CD8-positive, alpha-beta memory T cell (primary cell): ENCODE measurements at regions not wholly inside any gene's neighbourhood (a gene's known extent, or its start where the extent isn't known, plus 50 kb on each side); places are given as distances from the start of the nearest gene placed in this dataset.

Experiments used
- CTCF ChIA-PET: fragments of 350-600 bp; sonication (Branson Sonifier 250); formaldehyde crosslinking; loops from one replicate; lab custom pipeline; 2021; ENCODE audit warnings: antibody characterized with exemption; lab: Charles Lee
- POLR2A ChIA-PET: fragments of 350-600 bp; sonication (Branson Sonifier 250); formaldehyde crosslinking; loops from one replicate; lab custom pipeline; 2021; ENCODE audit warnings: antibody characterized with exemption; lab: Charles Lee
- DNase-seq, 5 donors: peaks; one replicate each; pipeline versions ENCODE4 v3.0.0 to v3.0.0-alpha.2; 2020 to 2022; ENCODE audit warnings: mixed read lengths in 1 of 5
- H3K27ac ChIP-seq: one replicate; pipeline ENCODE4 v1.7.0; 2013; ENCODE audit warnings: low read depth, mild to moderate bottlenecking, low read length, moderate library complexity
- H3K27me3 ChIP-seq: 2 replicates; pipeline ENCODE4 v1.7.0; 2013; ENCODE audit warnings: low read length, mild to moderate bottlenecking; ENCODE audit not compliant: insufficient read depth, poor library complexity, severe bottlenecking
- H3K36me3 ChIP-seq: 2 replicates; pipeline ENCODE4 v1.7.0; 2013; ENCODE audit warnings: mild to moderate bottlenecking, low read length, moderate library complexity; ENCODE audit not compliant: insufficient read depth
- H3K4me1 ChIP-seq: 2 replicates; pipeline ENCODE4 v1.7.0; 2013; ENCODE audit warnings: mild to moderate bottlenecking, low read length, moderate library complexity; ENCODE audit not compliant: insufficient read depth
- H3K4me3 ChIP-seq: 2 replicates; pipeline ENCODE4 v1.7.0; 2013; ENCODE audit warnings: mild to moderate bottlenecking, low read length
- H3K9me3 ChIP-seq: 2 replicates; pipeline ENCODE4 v1.7.0; 2013; ENCODE audit warnings: mild to moderate bottlenecking, low read length
- H3K27ac Mint-ChIP-seq, 8 donors: one replicate each; pipeline ENCODE4 v1.8.0; 2020 to 2021; ENCODE audit warnings: mixed read lengths in 8 of 8, mild to moderate bottlenecking in 6 of 8, inconsistent platforms in 3 of 8, moderate library complexity in 3 of 8
- H3K27me3 Mint-ChIP-seq, 2 donors: one replicate each; pipeline ENCODE4 v1.8.0; 2020 to 2021; ENCODE audit warnings: mixed read lengths in 2 of 2, mild to moderate bottlenecking in 1 of 2, moderate library complexity in 1 of 2
- H3K36me3 Mint-ChIP-seq, 3 donors: one replicate each; pipeline ENCODE4 v1.8.0; 2020 to 2021; ENCODE audit warnings: mixed read lengths in 3 of 3, inconsistent platforms in 1 of 3, mild to moderate bottlenecking in 1 of 3
- H3K4me1 Mint-ChIP-seq, 3 donors: one replicate each; pipeline ENCODE4 v1.8.0; 2020 to 2021; ENCODE audit warnings: mixed read lengths in 3 of 3, inconsistent platforms in 1 of 3, mild to moderate bottlenecking in 1 of 3
- H3K4me3 Mint-ChIP-seq, 7 donors: one replicate each; pipeline ENCODE4 v1.8.0; 2020 to 2021; ENCODE audit warnings: mixed read lengths in 7 of 7, mild to moderate bottlenecking in 6 of 7, moderate library complexity in 4 of 7, inconsistent platforms in 2 of 7
- H3K9me3 Mint-ChIP-seq, 5 donors: one replicate each; pipeline ENCODE4 v1.8.0; 2020 to 2022; ENCODE audit warnings: mixed read lengths in 5 of 5, mild to moderate bottlenecking in 3 of 5, moderate library complexity in 2 of 5, inconsistent platforms in 1 of 5

DNA sequence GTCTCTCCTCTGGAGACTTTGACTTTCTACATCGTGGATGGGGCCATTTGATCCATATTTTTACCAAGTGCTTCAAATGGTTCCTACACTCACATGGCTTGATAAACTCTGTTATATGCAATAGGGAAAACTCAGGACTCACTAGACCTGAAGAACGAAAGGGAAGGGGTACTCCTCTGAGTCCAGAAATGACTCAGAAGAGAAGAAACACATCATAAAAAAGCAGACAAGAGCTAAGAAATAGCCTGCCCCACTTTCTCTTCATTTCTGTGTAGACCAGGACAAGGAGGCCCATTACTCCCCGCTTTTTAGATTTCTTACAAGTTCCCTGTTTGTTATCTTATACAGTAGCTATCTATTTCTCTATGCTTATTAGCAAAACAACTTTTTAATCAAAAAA is 369.8 kb upstream of the ARID1B start:
- Mint-ChIP-seq H3K27me3 (peaks cover 8 to 46% of the 10 kb centered on the region in 2 donors), H3K4me3 (no peak overlapping the region), H3K36me3 (no peaks in the 10 kb centered on the region), H3K4me1 (no peaks in the 10 kb centered on the region), H3K27ac (no peak overlapping the region), H3K9me3 (peaks cover 0 to 4% (median 0%) of the 10 kb centered on the region in 5 donors)
- ChIA-PET CTCF (no interaction called here), POLR2A (no interaction called here)
- no peak for DNase-seq
- H3K4me3 ChIP-seq: no peak overlapping the region
- no peaks in the 10 kb centered on the region for H3K36me3 ChIP-seq
- no peaks in the 10 kb centered on the region for H3K9me3 ChIP-seq
- no peaks in the 10 kb centered on the region for H3K27me3 ChIP-seq
- no peak overlapping the region for H3K27ac ChIP-seq
- no peaks in the 10 kb centered on the region for H3K4me1 ChIP-seq

DNA sequence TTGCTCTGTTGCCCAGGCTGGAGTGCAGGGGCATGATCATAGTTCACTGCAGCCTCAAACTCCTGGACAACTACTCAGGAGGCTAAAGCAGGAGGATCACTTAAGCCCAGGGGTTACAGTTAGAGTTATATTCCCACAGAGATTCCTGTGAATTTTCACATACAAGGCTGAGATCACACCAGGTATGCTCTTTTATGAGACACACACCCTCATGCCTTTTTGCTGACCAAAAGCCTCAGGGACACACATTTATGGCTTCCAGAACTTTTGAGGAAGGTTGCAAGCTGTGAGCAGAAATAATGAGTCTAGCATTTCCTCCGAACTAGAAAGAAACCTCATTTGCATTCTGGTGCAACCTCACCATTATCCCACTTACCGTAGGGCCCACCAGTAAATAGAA is 370.5 kb upstream of the ARID1B start:
- no peaks in the 10 kb centered on the region for H3K4me1 ChIP-seq
- Mint-ChIP-seq H3K4me3 (no peak overlapping the region), H3K27me3 (peaks cover 3 to 49% of the 10 kb centered on the region in 2 donors), H3K4me1 (no peaks in the 10 kb centered on the region), H3K27ac (peak overlapping the region in 1 of 8 donors; percentile 68), H3K9me3 (peaks cover 0 to 3% (median 0%) of the 10 kb centered on the region in 5 donors), H3K36me3 (no peaks in the 10 kb centered on the region)
- no peak overlapping the region for H3K27ac ChIP-seq
- H3K4me3 ChIP-seq: no peak overlapping the region
- POLR2A ChIA-PET: no interaction called here
- H3K9me3 ChIP-seq: no peaks in the 10 kb centered on the region
- CTCF ChIA-PET: no interaction called here
- no peaks in the 10 kb centered on the region for H3K27me3 ChIP-seq
- no peak for DNase-seq
- no peaks in the 10 kb centered on the region for H3K36me3 ChIP-seq

DNA sequence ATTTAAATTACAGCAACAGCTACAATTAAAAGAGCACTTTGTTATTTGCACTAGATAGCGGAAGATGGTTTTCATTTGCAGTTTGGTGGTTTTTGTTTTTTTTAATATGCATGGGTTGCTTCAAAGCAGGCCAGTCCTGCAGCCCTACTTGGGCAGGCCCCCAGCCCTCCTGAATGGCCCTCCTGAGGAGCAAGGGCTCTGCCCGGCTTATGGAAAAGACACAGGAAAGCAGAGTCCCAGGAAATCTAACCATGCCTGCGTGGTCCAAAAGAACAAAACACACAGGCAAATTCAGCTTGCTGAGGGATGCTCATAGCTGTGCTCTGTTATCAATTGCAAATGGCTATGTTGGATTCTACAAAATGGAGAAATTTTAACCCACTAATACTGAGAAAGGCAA is 371.1 kb upstream of the ARID1B start:
- H3K4me1 ChIP-seq: no peaks in the 10 kb centered on the region
- H3K4me3 ChIP-seq: no peak overlapping the region
- no peak overlapping the region for H3K27ac ChIP-seq
- Mint-ChIP-seq H3K27ac (no peak overlapping the region), H3K9me3 (peaks cover 0 to 2% (median 0%) of the 10 kb centered on the region in 5 donors), H3K4me3 (no peak overlapping the region), H3K4me1 (no peaks in the 10 kb centered on the region), H3K27me3 (peaks cover 6 to 50% of the 10 kb centered on the region in 2 donors), H3K36me3 (no peaks in the 10 kb centered on the region)
- DNase-seq: no peak
- H3K36me3 ChIP-seq: no peaks in the 10 kb centered on the region
- ChIA-PET POLR2A (no interaction called here), CTCF (no interaction called here)
- H3K9me3 ChIP-seq: no peaks in the 10 kb centered on the region
- H3K27me3 ChIP-seq: no peaks in the 10 kb centered on the region

DNA sequence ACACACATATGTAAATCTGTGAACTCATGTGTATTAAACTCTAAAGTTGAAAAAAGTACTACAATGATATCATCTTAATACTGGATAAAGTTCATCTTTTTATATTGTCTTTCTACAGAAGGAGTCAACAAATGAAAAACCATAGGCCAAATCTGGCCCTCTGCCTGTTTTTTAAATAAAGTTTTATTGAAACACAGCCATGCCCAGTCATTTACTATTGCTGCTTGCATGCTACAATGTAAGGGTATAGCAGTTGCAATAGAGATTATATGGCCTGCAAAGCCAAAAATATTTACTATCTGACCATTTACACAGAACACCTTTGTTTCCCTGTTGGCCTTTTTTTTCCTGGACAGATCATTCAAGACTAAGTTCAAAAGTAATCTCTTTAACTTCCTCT is 374.6 kb upstream of the ARID1B start:
- H3K27me3 Mint-ChIP-seq: peaks cover 13 to 60% of the 10 kb centered on the region in 2 donors
- H3K36me3 Mint-ChIP-seq: no peaks in the 10 kb centered on the region
- H3K4me3 Mint-ChIP-seq: no peak overlapping the region
- Histone ChIP-seq H3K4me3 (no peak overlapping the region), H3K4me1 (peaks cover 15% of the 10 kb centered on the region), H3K9me3 (no peaks in the 10 kb centered on the region), H3K27me3 (no peaks in the 10 kb centered on the region), H3K27ac (no peak overlapping the region), H3K36me3 (no peaks in the 10 kb centered on the region)
- CTCF ChIA-PET: no interaction called here
- POLR2A ChIA-PET: no interaction called here
- H3K27ac Mint-ChIP-seq: no peak overlapping the region
- peaks cover 10 to 15% (median 10%) of the 10 kb centered on the region in 3 donors for H3K4me1 Mint-ChIP-seq
- peaks cover 0 to 1% (median 0%) of the 10 kb centered on the region in 5 donors for H3K9me3 Mint-ChIP-seq
- DNase-seq: no peak

DNA sequence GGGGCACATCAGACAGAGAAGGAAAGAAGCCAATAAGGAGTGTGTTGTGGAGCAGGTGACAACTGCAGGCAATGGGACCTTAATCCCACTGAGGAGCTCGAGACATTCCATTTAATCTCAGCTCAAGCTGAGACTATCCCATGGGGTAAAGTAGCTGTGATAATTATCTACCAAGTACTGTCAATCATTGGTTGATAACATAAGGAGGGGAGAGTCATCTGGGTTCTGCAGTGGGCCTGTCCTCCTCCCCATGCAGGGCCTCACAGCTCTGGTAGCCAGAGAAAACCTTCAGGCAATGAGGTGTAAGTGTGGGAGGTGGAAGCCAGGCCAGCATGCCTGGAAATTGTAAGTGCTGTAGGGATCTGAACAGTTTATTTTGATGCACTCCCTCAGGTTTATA is 375.0 kb upstream of the ARID1B start:
- CTCF ChIA-PET: no interaction called here
- H3K27me3 Mint-ChIP-seq: peaks cover 14 to 56% of the 10 kb centered on the region in 2 donors

DNA sequence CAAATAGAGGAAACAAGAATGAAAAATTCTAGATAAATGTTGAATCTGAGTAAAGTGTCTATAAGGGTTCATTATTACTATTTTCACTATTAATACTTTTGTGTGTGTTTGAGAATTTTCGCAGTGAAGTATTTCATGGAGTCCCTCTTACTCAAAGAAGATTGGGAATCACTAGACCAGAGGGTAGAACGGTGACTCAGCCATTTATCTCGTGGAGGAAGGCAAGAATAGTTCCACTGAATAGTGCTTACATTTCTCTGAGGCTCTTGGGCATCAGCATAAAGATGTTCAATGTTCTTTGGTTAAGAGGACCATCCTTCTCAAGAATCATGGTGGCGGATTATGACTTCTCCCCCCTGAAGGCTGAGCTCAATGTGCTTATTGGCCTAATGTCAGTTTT is 376.7 kb upstream of the ARID1B start:
- H3K27ac ChIP-seq: no peak overlapping the region
- H3K4me3 ChIP-seq: no peak overlapping the region
- no peaks in the 10 kb centered on the region for H3K36me3 Mint-ChIP-seq
- H3K4me1 Mint-ChIP-seq: peaks cover 27 to 34% (median 28%) of the 10 kb centered on the region in 3 donors
- no peak overlapping the region for H3K27ac Mint-ChIP-seq
- POLR2A ChIA-PET: no interaction called here
- no peaks in the 10 kb centered on the region for H3K36me3 ChIP-seq
- no peak overlapping the region for H3K4me3 Mint-ChIP-seq
- CTCF ChIA-PET: no interaction called here
- no peaks in the 10 kb centered on the region for H3K27me3 ChIP-seq
- no peaks in the 10 kb centered on the region for H3K9me3 ChIP-seq
- DNase-seq: no peak
- H3K27me3 Mint-ChIP-seq: peaks cover 15 to 55% of the 10 kb centered on the region in 2 donors
- H3K9me3 Mint-ChIP-seq: peaks cover 0 to 1% (median 0%) of the 10 kb centered on the region in 5 donors
- peaks cover 29% of the 10 kb centered on the region for H3K4me1 ChIP-seq

More for the DNA sequence above, 375.0 kb upstream of the ARID1B start:
- no peak overlapping the region for H3K4me3 ChIP-seq
- H3K27me3 ChIP-seq: no peaks in the 10 kb centered on the region
- H3K27ac Mint-ChIP-seq: peak overlapping the region in 1 of 8 donors; percentile 37
- H3K4me1 ChIP-seq: peaks cover 19% of the 10 kb centered on the region
- POLR2A ChIA-PET: no interaction called here
- H3K4me1 Mint-ChIP-seq: peaks cover 14 to 19% (median 14%) of the 10 kb centered on the region in 3 donors
- no peaks in the 10 kb centered on the region for H3K9me3 ChIP-seq
- H3K36me3 ChIP-seq: no peaks in the 10 kb centered on the region
- no peak overlapping the region for H3K27ac ChIP-seq
- DNase-seq: no peak
- no peaks in the 10 kb centered on the region for H3K36me3 Mint-ChIP-seq
- H3K4me3 Mint-ChIP-seq: no peak overlapping the region
- H3K9me3 Mint-ChIP-seq: peaks cover 0 to 1% (median 0%) of the 10 kb centered on the region in 5 donors

DNA sequence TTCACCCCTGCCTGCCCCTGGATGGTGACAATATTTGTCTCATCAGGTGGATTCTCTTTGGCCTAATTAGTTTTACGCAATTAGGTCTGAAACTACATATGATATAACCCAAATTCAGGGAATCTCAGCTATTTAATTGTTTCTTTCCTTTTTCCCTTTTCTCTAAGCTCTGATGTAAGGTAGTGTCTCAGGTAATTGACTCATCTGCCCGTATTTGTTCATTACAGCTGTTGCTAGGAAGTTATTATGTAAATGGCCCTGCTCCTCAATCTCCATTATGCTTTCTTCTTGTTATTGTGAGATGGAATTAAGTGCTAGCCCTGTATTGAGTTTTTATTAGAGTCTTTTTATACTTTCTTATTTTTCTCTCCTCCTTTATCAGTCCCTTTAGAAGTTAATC is 378.2 kb upstream of the ARID1B start:
- ChIA-PET POLR2A (no interaction called here), CTCF (no interaction called here)
- Mint-ChIP-seq H3K27ac (no peak overlapping the region), H3K27me3 (peaks cover 21 to 55% of the 10 kb centered on the region in 2 donors), H3K4me3 (peak overlapping the region in 2 of 7 donors; percentile 7 to 28), H3K4me1 (peaks cover 33 to 42% (median 34%) of the 10 kb centered on the region in 3 donors), H3K9me3 (peaks cover 0 to 4% (median 0%) of the 10 kb centered on the region in 5 donors), H3K36me3 (no peaks in the 10 kb centered on the region)
- Histone ChIP-seq H3K27me3 (no peaks in the 10 kb centered on the region), H3K4me3 (no peak overlapping the region), H3K4me1 (peaks cover 44% of the 10 kb centered on the region), H3K36me3 (no peaks in the 10 kb centered on the region), H3K27ac (no peak overlapping the region), H3K9me3 (no peaks in the 10 kb centered on the region)
- DNase-seq: no peak

DNA sequence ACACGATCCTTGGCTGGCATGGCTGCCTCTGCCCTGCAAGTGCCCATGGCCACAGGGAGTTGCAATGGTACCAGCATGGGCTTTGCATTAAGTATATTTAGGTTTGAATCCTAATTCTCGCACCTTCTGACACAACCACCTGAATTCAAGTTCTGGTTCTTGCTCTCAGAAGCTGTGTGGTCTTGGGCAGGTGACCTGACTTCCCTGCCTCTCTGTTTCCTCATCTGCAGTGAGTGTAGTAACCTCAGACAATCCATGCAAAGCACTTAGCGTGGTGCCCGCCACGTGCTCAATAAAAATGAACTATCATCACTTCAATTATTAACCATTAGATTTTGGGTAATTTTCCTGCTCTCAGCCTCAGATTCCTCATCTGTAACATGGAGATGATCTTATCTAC is 378.8 kb upstream of the ARID1B start:
- Mint-ChIP-seq H3K4me3 (peak overlapping the region in 1 of 7 donors; percentile 53), H3K36me3 (no peaks in the 10 kb centered on the region), H3K27ac (peak overlapping the region in 1 of 8 donors; percentile 18), H3K4me1 (peaks cover 33 to 47% (median 35%) of the 10 kb centered on the region in 3 donors), H3K9me3 (peaks cover 0 to 4% (median 0%) of the 10 kb centered on the region in 5 donors), H3K27me3 (peaks cover 21 to 55% of the 10 kb centered on the region in 2 donors)
- peaks cover 45% of the 10 kb centered on the region for H3K4me1 ChIP-seq
- no peaks in the 10 kb centered on the region for H3K9me3 ChIP-seq
- CTCF ChIA-PET: no interaction called here
- H3K27ac ChIP-seq: no peak overlapping the region
- DNase-seq: no peak
- no peak overlapping the region for H3K4me3 ChIP-seq
- H3K27me3 ChIP-seq: no peaks in the 10 kb centered on the region
- POLR2A ChIA-PET: no interaction called here
- H3K36me3 ChIP-seq: no peaks in the 10 kb centered on the region
